GM12878 (cell line): ENCODE measurements at regions not wholly inside any gene's neighbourhood (a gene's known extent, or its start where the extent isn't known, plus 50 kb on each side); places are given as distances from the start of the nearest gene placed in this dataset.

Experiments used
- ATAC-seq: fragments of 200-7000 bp; cut with Tn5 transposase; 3 replicates; pipeline ENCODE4 v1.9.1; 2020; ENCODE audit warnings: mild to moderate bottlenecking, moderate library complexity
- BruUV-seq: library from RNA; stranded (reverse); fragments of 400-500 nt; replicated peaks from 2 replicates; lab custom pipeline; 2021; lab: Mats Ljungman, UMichigan
- CTCF ChIA-PET: fragments of 300-600 bp; sonication (Branson Sonifier 250); formaldehyde crosslinking; extraction: SDS; loops from one replicate; lab custom pipeline; 2021; ENCODE audit warnings: inconsistent platforms; lab: Yijun Ruan, JAX
- POLR2A ChIA-PET: fragments of 350-600 bp; formaldehyde crosslinking; extraction: SDS; loops from one replicate; lab custom pipeline; 2021; ENCODE audit warnings: inconsistent platforms; lab: Charles Lee
- RAD21 ChIA-PET: fragments of 300-600 bp; sonication (Branson Sonifier 250); formaldehyde crosslinking; loops from one replicate; lab custom pipeline; 2023; ENCODE audit warnings: antibody characterized with exemption; ENCODE audit not compliant: unreplicated experiment; lab: Charles Lee
- SMC1A ChIA-PET: fragments of 300-600 bp; sonication (Branson Sonifier 250); formaldehyde crosslinking; loops from one replicate; lab custom pipeline; 2023; ENCODE audit not compliant: unreplicated experiment, uncharacterized antibody; lab: Charles Lee
- DNase-seq: peaks from one replicate; pipeline ENCODE4 v3.0.0-alpha.2; 2011; ENCODE audit warnings: low read depth, low spot score
- FAIRE-seq: peaks from 3 replicates; lab custom pipeline; 2011; peaks lifted over from hg19 to GRCh38; lab: Jason Lieb, UNC
- H2AFZ ChIP-seq: 2 replicates; pipeline ENCODE4 v1.6.0; 2011; ENCODE audit warnings: low read depth, low read length, control low read depth; ENCODE audit not compliant: control insufficient read depth
- H3K27ac ChIP-seq: 2 replicates; pipeline ENCODE4 v1.5.1; 2011; ENCODE audit warnings: control low read depth; ENCODE audit not compliant: control insufficient read depth, insufficient read depth
- H3K27me3 ChIP-seq, 2 experiments: replicated peaks in 1 of 2; 2 replicates each; pipeline versions ENCODE4 v1.6.0 to v1.6.1; 2011; ENCODE audit warnings: low read length in 1 of 2; ENCODE audit not compliant: control insufficient read depth in 2 of 2, insufficient read depth in 2 of 2
- H3K36me3 ChIP-seq, 2 experiments: 2 replicates each; pipeline ENCODE4 v1.5.1; 2011; ENCODE audit warnings: low read length in 1 of 2; ENCODE audit not compliant: control insufficient read depth in 2 of 2, insufficient read depth in 2 of 2
- H3K4me1 ChIP-seq: 2 replicates; pipeline ENCODE4 v1.6.1; 2011; ENCODE audit warnings: mild to moderate bottlenecking, low read length, moderate library complexity, mixed read lengths; ENCODE audit not compliant: control insufficient read depth, insufficient read depth
- H3K4me2 ChIP-seq: 2 replicates; pipeline ENCODE4 v1.6.0; 2011; ENCODE audit warnings: control low read depth; ENCODE audit not compliant: control insufficient read depth, insufficient read depth
- H3K4me3 ChIP-seq: fragments of 200-600 bp; sonication (generic); 2 replicates; pipeline ENCODE4 v1.5.1; 2016
- H3K79me2 ChIP-seq: 2 replicates; pipeline ENCODE4 v1.6.0; 2011; ENCODE audit warnings: low read length; ENCODE audit not compliant: control insufficient read depth, insufficient read depth
- H3K9ac ChIP-seq: 2 replicates; pipeline ENCODE4 v1.8.0; 2011; ENCODE audit warnings: low read length, control low read depth, mixed read lengths; ENCODE audit not compliant: control insufficient read depth, insufficient read depth
- H3K9me3 ChIP-seq: replicated peaks from 3 replicates; pipeline ENCODE4 v1.5.1; 2011; ENCODE audit warnings: mild to moderate bottlenecking, low read length; ENCODE audit not compliant: control insufficient read depth, insufficient read depth
- H4K20me1 ChIP-seq: 2 replicates; pipeline ENCODE4 v1.6.0; 2011; ENCODE audit not compliant: control insufficient read depth, insufficient read depth
- ATF3 ChIP-seq: IDR thresholded peaks from 2 replicates; pipeline ENCODE4 v1.6.1; 2011; ENCODE audit warnings: low read depth, mild to moderate bottlenecking, low read length, moderate library complexity, borderline replicate concordance; ENCODE audit errors: extremely low read depth
- CBX5 ChIP-seq: sonication (generic); IDR thresholded peaks from 2 replicates; pipeline ENCODE4 v1.6.1; 2016; ENCODE audit warnings: low read depth, moderate library complexity, mild to moderate bottlenecking, inconsistent platforms
- CREM ChIP-seq: IDR thresholded peaks from 2 replicates; pipeline ENCODE4 v1.6.1; 2014; ENCODE audit warnings: antibody characterized with exemption, low read depth
- FOXM1 ChIP-seq: IDR thresholded peaks from 2 replicates; pipeline ENCODE4 v1.6.1; 2012; ENCODE audit warnings: low read depth, mild to moderate bottlenecking, inconsistent platforms, low read length, moderate library complexity
- GATAD2B ChIP-seq: fragments of 450-650 bp; conservative IDR thresholded peaks from 2 replicates; pipeline ENCODE4 v1.6.1; 2017; ENCODE audit warnings: low read depth, mild to moderate bottlenecking, moderate library complexity
- MLLT1 ChIP-seq: fragments of 450-650 bp; IDR thresholded peaks from 2 replicates; pipeline ENCODE4 v1.6.1; 2016; ENCODE audit warnings: mild to moderate bottlenecking
- POLR2A ChIP-seq: IDR thresholded peaks from 2 replicates; pipeline ENCODE4 v1.6.1; 2011; ENCODE audit warnings: low read depth, mild to moderate bottlenecking, low read length
- RBBP5 ChIP-seq: fragments of 200-600 bp; sonication (generic); conservative IDR thresholded peaks from 2 replicates; pipeline ENCODE4 v1.6.1; 2016
- RUNX3 ChIP-seq: IDR thresholded peaks from 2 replicates; pipeline ENCODE4 v1.6.1; 2012; ENCODE audit warnings: low read length, inconsistent platforms
- STAT1 ChIP-seq: fragments of 450-650 bp; conservative IDR thresholded peaks from 2 replicates; pipeline ENCODE4 v1.6.1; 2014; ENCODE audit warnings: antibody characterized with exemption, mild to moderate bottlenecking
- STAT3 ChIP-seq: IDR thresholded peaks from 2 replicates; pipeline ENCODE4 v1.6.1; 2011; ENCODE audit warnings: low read depth, low read length, improper control_type of control experiment
- SUZ12 ChIP-seq: fragments of 200-600 bp; sonication (generic); IDR thresholded peaks from one replicate; pipeline ENCODE4 v1.6.1; 2018; ENCODE audit warnings: antibody characterized with exemption, mild to moderate bottlenecking; ENCODE audit not compliant: unreplicated experiment
- YBX1 ChIP-seq: fragments of 450-650 bp; IDR thresholded peaks from 2 replicates; pipeline ENCODE4 v1.6.1; 2016; ENCODE audit warnings: antibody characterized with exemption
- ZBED1 ChIP-seq: IDR thresholded peaks from 2 replicates; pipeline ENCODE4 v1.6.1; 2016; ENCODE audit warnings: borderline replicate concordance
- ZBTB4 ChIP-seq: fragments of 450-650 bp; formaldehyde crosslinking; IDR thresholded peaks from 2 replicates; pipeline ENCODE4 v1.4.0; 2022; ENCODE audit warnings: mild to moderate bottlenecking, moderate library complexity
- ZNF207 ChIP-seq: fragments of 450-650 bp; IDR thresholded peaks from 2 replicates; pipeline ENCODE4 v1.6.1; 2014; ENCODE audit warnings: antibody characterized with exemption, mild to moderate bottlenecking, borderline replicate concordance
- WGBS: methylation state at CpG from one replicate; pipeline ENCODE4 v1.1.6; 2016; ENCODE audit warnings: low lambda C conversion rate; ENCODE audit not compliant: insufficient replicate concordance, insufficient coverage; ENCODE audit errors: missing lambda C conversion rate; 5-methylcytosine and 5-hydroxymethylcytosine counted together
- in situ Hi-C: fragments of 300-500 bp; cut with MboI; formaldehyde crosslinking; loops from 9 replicates; pipeline ENCODE4 v1.14.3; 2018; ENCODE audit warnings: mixed read lengths
- intact Hi-C: fragments of 100-400 bp; cut with micrococcal nuclease; formaldehyde crosslinking; loops from one replicate; pipeline ENCODE4 v1.14.2; 2022; ENCODE audit not compliant: unreplicated experiment
- TF ChIP-seq, protein P1 (sequence below): IDR thresholded peaks from 2 replicates; pipeline ENCODE4 v1.6.1; 2011; ENCODE audit warnings: borderline replicate concordance, low read depth, mild to moderate bottlenecking, moderate library complexity, mixed read lengths, low read length; ENCODE audit not compliant: insufficient read depth; ENCODE audit errors: extremely low read length
- TF ChIP-seq, protein P2 (sequence below): fragments of 450-650 bp; IDR thresholded peaks from 2 replicates; pipeline ENCODE4 v1.6.1; 2016; ENCODE audit warnings: mild to moderate bottlenecking
- TF ChIP-seq, protein P3 (sequence below): fragments of 450-650 bp; IDR thresholded peaks from 2 replicates; pipeline ENCODE4 v1.6.1; 2014; ENCODE audit warnings: mild to moderate bottlenecking

GRCh38 chr2:188032306-188032705 lies 259.4 kb upstream of the GULP1 start:
- Histone ChIP-seq H3K27ac (no peak overlapping the region), H2AFZ (no peak overlapping the region), H3K9ac (no peak overlapping the region), H3K4me2 (no peak overlapping the region), H3K4me3 (no peak overlapping the region)
- SMC1A ChIA-PET: no interaction called here
- intact Hi-C loops: no loop called here
- no peak for ATAC-seq
- TF ChIP-seq POLR2A: no peak
- TF ChIP-seq, protein P1, sequence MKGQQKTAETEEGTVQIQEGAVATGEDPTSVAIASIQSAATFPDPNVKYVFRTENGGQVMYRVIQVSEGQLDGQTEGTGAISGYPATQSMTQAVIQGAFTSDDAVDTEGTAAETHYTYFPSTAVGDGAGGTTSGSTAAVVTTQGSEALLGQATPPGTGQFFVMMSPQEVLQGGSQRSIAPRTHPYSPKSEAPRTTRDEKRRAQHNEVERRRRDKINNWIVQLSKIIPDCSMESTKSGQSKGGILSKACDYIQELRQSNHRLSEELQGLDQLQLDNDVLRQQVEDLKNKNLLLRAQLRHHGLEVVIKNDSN: no peak
- no peak for TF ChIP-seq SUZ12
- no peak for TF ChIP-seq RBBP5
- no peak for TF ChIP-seq YBX1
- TF ChIP-seq CBX5: no peak
- TF ChIP-seq GATAD2B: no peak
- TF ChIP-seq ZBTB4 (CRISPR knock-in tag): no peak
- no peak for TF ChIP-seq CREM
- no peak for TF ChIP-seq STAT3
- no peak for TF ChIP-seq STAT1
- TF ChIP-seq ZNF207: no peak
- TF ChIP-seq FOXM1: no peak
- no peak for TF ChIP-seq MLLT1
- TF ChIP-seq ATF3: no peak
- TF ChIP-seq RUNX3: no peak
- TF ChIP-seq, protein P2, sequence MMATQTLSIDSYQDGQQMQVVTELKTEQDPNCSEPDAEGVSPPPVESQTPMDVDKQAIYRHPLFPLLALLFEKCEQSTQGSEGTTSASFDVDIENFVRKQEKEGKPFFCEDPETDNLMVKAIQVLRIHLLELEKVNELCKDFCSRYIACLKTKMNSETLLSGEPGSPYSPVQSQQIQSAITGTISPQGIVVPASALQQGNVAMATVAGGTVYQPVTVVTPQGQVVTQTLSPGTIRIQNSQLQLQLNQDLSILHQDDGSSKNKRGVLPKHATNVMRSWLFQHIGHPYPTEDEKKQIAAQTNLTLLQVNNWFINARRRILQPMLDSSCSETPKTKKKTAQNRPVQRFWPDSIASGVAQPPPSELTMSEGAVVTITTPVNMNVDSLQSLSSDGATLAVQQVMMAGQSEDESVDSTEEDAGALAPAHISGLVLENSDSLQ: no peak
- no peak for TF ChIP-seq ZBED1
- TF ChIP-seq, protein P3, sequence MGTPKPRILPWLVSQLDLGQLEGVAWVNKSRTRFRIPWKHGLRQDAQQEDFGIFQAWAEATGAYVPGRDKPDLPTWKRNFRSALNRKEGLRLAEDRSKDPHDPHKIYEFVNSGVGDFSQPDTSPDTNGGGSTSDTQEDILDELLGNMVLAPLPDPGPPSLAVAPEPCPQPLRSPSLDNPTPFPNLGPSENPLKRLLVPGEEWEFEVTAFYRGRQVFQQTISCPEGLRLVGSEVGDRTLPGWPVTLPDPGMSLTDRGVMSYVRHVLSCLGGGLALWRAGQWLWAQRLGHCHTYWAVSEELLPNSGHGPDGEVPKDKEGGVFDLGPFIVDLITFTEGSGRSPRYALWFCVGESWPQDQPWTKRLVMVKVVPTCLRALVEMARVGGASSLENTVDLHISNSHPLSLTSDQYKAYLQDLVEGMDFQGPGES: no peak
- TF ChIP-seq, all 136 proteins: peak for 0
- Histone ChIP-seq H3K27me3 (0 out of 4 replicates have a peak, but pooled peaks cover 0 to 1% of the 10 kb centered on the region in 2 experiments), H3K4me1 (no peaks in the 10 kb centered on the region), H3K9me3 (no peaks in the 10 kb centered on the region), H3K36me3 (no peaks in the 10 kb centered on the region), H4K20me1 (no peaks in the 10 kb centered on the region), H3K79me2 (no peaks in the 10 kb centered on the region)
- ChIA-PET RAD21 (no interaction called here), POLR2A (no interaction called here), CTCF (no interaction called here)
- WGBS: 0% methylated on average over 3 of the region's 3 CpGs
- FAIRE-seq (no peak), DNase-seq (no peak)
- BruUV-seq: no TSS peak
- in situ Hi-C loops: no loop called here
